H9 (cell line): ENCODE measurements at regions not wholly inside any gene's neighbourhood (a gene's known extent, or its start where the extent isn't known, plus 50 kb on each side); places are given as distances from the start of the nearest gene placed in this dataset.

Experiments
- DNase-seq: peaks from one replicate; pipeline ENCODE4 v3.0.0-alpha.2; 2017
- H2AFZ ChIP-seq: one replicate; pipeline ENCODE4 v1.6.1; 2013; ENCODE audit warnings: mild to moderate bottlenecking, low read length, control low read depth, moderate library complexity
- H2AK5ac ChIP-seq: 2 replicates; pipeline ENCODE4 v1.6.1; 2013; ENCODE audit warnings: low read length, control low read depth, mixed read lengths; ENCODE audit not compliant: insufficient read length
- H2BK120ac ChIP-seq: one replicate; pipeline ENCODE4 v1.6.1; 2013; ENCODE audit warnings: low read depth, mild to moderate bottlenecking, low read length, control low read depth, inconsistent platforms; ENCODE audit not compliant: poor library complexity, severe bottlenecking
- H2BK12ac ChIP-seq: 2 replicates; pipeline ENCODE4 v1.6.1; 2013; ENCODE audit warnings: low read length, control low read depth, mixed read lengths, low read depth; ENCODE audit not compliant: insufficient read length
- H2BK15ac ChIP-seq: 2 replicates; pipeline ENCODE4 v1.6.1; 2013; ENCODE audit warnings: low read depth, low read length, control low read depth
- H2BK20ac ChIP-seq: one replicate; pipeline ENCODE4 v1.6.1; 2013; ENCODE audit warnings: low read depth, mild to moderate bottlenecking, low read length, control low read depth, inconsistent platforms; ENCODE audit not compliant: poor library complexity, severe bottlenecking
- H2BK5ac ChIP-seq: 2 replicates; pipeline ENCODE4 v1.6.1; 2013; ENCODE audit warnings: low read length, control low read depth, mixed read lengths; ENCODE audit not compliant: insufficient read length
- H3K14ac ChIP-seq: 2 replicates; pipeline ENCODE4 v1.6.1; 2013; ENCODE audit warnings: low read length, control low read depth; ENCODE audit not compliant: insufficient read depth
- H3K18ac ChIP-seq: 2 replicates; pipeline ENCODE4 v1.6.1; 2013; ENCODE audit warnings: low read depth, mild to moderate bottlenecking, mixed read lengths, low read length, control low read depth; ENCODE audit not compliant: insufficient read length
- H3K23ac ChIP-seq: 2 replicates; pipeline ENCODE4 v1.6.1; 2013; ENCODE audit warnings: low read length, control low read depth, mixed read lengths, low read depth; ENCODE audit not compliant: insufficient read length
- H3K23me2 ChIP-seq: 2 replicates; pipeline ENCODE4 v1.6.1; 2013; ENCODE audit warnings: low read depth, mild to moderate bottlenecking, mixed read lengths, low read length, control low read depth; ENCODE audit not compliant: insufficient read length, poor library complexity, severe bottlenecking
- H3K27ac ChIP-seq: 2 replicates; pipeline ENCODE4 v1.5.1; 2013; ENCODE audit warnings: low read length, control low read depth, mixed read lengths, low read depth; ENCODE audit not compliant: insufficient read length
- H3K27me3 ChIP-seq: 2 replicates; pipeline ENCODE4 v1.6.1; 2013; ENCODE audit warnings: low read length, control low read depth, inconsistent platforms; ENCODE audit not compliant: insufficient read depth
- H3K4ac ChIP-seq: 2 replicates; pipeline ENCODE4 v1.6.1; 2013; ENCODE audit warnings: low read depth, mild to moderate bottlenecking, control low read depth, inconsistent platforms, low read length, moderate library complexity
- H3K4me1 ChIP-seq: 2 replicates; pipeline ENCODE4 v1.6.1; 2013; ENCODE audit warnings: low read length, control low read depth, inconsistent platforms; ENCODE audit not compliant: insufficient read depth
- H3K4me2 ChIP-seq: 2 replicates; pipeline ENCODE4 v1.6.1; 2013; ENCODE audit warnings: low read length, control low read depth, mixed read lengths; ENCODE audit not compliant: insufficient read length, insufficient read depth
- H3K56ac ChIP-seq: 2 replicates; pipeline ENCODE4 v1.6.1; 2013; ENCODE audit warnings: low read depth, mild to moderate bottlenecking, mixed read lengths, low read length, control low read depth; ENCODE audit not compliant: insufficient read length
- H3K79me1 ChIP-seq: 2 replicates; pipeline ENCODE4 v1.6.1; 2013; ENCODE audit warnings: low read depth, mild to moderate bottlenecking, moderate library complexity, low read length, control low read depth, inconsistent platforms; ENCODE audit not compliant: insufficient read depth, poor library complexity, severe bottlenecking
- H3K79me2 ChIP-seq: 2 replicates; pipeline ENCODE4 v1.6.1; 2013; ENCODE audit warnings: low read length, control low read depth, inconsistent platforms; ENCODE audit not compliant: insufficient read depth
- H3K9ac ChIP-seq: 2 replicates; pipeline ENCODE4 v1.6.1; 2013; ENCODE audit warnings: low read length, control low read depth, mixed read lengths; ENCODE audit not compliant: insufficient read length; ENCODE audit errors: extremely low read depth
- H3K9me3 ChIP-seq: one replicate; pipeline ENCODE4 v1.6.1; 2013; ENCODE audit warnings: low read depth, low read length, inconsistent platforms; ENCODE audit not compliant: control insufficient read depth
- H3T11ph ChIP-seq: one replicate; pipeline ENCODE4 v1.6.1; 2013; ENCODE audit warnings: mild to moderate bottlenecking, low read length, control low read depth, inconsistent platforms
- H4K20me1 ChIP-seq: one replicate; pipeline ENCODE4 v1.6.1; 2013; ENCODE audit not compliant: control insufficient read depth, insufficient read length, insufficient read depth
- H4K5ac ChIP-seq: 2 replicates; pipeline ENCODE4 v1.6.1; 2013; ENCODE audit warnings: low read depth, mild to moderate bottlenecking, mixed read lengths, low read length, control low read depth; ENCODE audit not compliant: insufficient read length
- H4K8ac ChIP-seq: replicated peaks from 2 replicates; pipeline ENCODE4 v1.6.1; 2013; ENCODE audit warnings: low read length, control low read depth, mixed read lengths, low read depth; ENCODE audit not compliant: insufficient read length
- H4K91ac ChIP-seq: 2 replicates; pipeline ENCODE4 v1.6.1; 2013; ENCODE audit warnings: low read depth, mild to moderate bottlenecking, moderate library complexity, mixed read lengths, low read length, control low read depth; ENCODE audit not compliant: insufficient read length
- H3K27ac Mint-ChIP-seq, 3 experiments: 2 replicates in 2 of 3; 3 replicates in 1 of 3; pipeline ENCODE4 v1.8.0; 2020 to 2021; ENCODE audit warnings: mixed read lengths in 3 of 3, mild to moderate bottlenecking in 1 of 3, moderate library complexity in 1 of 3
- H3K27me3 Mint-ChIP-seq: 2 replicates; pipeline ENCODE4 v1.8.0; 2021; ENCODE audit warnings: low read depth, mild to moderate bottlenecking, moderate library complexity, mixed read lengths
- H3K36me3 Mint-ChIP-seq, 3 experiments: 2 replicates in 2 of 3; 3 replicates in 1 of 3; pipeline ENCODE4 v1.8.0; 2020 to 2021; ENCODE audit warnings: low read depth in 3 of 3, mixed read lengths in 3 of 3; ENCODE audit not compliant: insufficient read depth in 1 of 3
- H3K4me1 Mint-ChIP-seq, 2 experiments: 2 replicates each; pipeline ENCODE4 v1.8.0; 2020; ENCODE audit warnings: mixed read lengths in 2 of 2
- H3K4me3 Mint-ChIP-seq, 2 experiments: 2 replicates in 1 of 2; 3 replicates in 1 of 2; pipeline ENCODE4 v1.8.0; 2020 to 2021; ENCODE audit warnings: mild to moderate bottlenecking in 2 of 2, mixed read lengths in 2 of 2, moderate library complexity in 1 of 2
- H3K9me3 Mint-ChIP-seq, 2 experiments: 2 replicates in 1 of 2; 3 replicates in 1 of 2; pipeline ENCODE4 v1.8.0; 2020; ENCODE audit warnings: mild to moderate bottlenecking in 2 of 2, mixed read lengths in 2 of 2, moderate library complexity in 1 of 2
- CTCF ChIP-seq: fragments of 200-600 bp; sonication (generic); conservative IDR thresholded peaks from 3 replicates; pipeline ENCODE4 v1.8.0; 2021; ENCODE audit warnings: antibody characterized with exemption, mild to moderate bottlenecking
- WGBS: extraction: QIAGEN DNeasy Blood & Tissue Kit; methylation state at CpG from one replicate; pipeline ENCODE4 v1.1.7; 2013; ENCODE audit warnings: missing lambda C conversion rate, low lambda C conversion rate, mixed read lengths; ENCODE audit not compliant: insufficient read length; ENCODE audit errors: extremely low coverage; 5-methylcytosine and 5-hydroxymethylcytosine counted together

DNA sequence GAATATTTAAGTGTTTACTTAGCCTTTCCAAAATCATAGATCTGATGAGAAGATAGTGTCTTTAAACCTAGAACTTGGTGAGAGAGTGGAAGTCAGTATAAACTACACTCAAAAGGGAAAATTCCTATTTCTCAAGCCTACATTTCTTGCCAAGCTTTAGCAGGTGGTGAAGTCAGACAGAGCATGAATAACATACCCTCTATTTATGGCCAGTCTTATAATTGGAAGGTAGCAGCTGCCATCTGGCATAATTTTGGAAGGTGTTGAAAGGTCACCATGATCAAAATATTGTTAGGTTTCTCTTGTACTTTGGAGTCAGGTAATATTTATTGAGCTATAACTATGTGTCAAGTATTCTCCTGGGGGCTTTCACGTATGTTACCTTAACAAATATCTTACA lies 729.3 kb upstream of the KIF2B start:
- H3K56ac ChIP-seq: no peak overlapping the region
- H3K79me2 ChIP-seq: no peaks in the 10 kb centered on the region
- H2BK20ac ChIP-seq: no peak overlapping the region
- H3K9me3 ChIP-seq: no peaks in the 10 kb centered on the region
- no peak overlapping the region for H2BK120ac ChIP-seq
- no peak overlapping the region for H3K14ac ChIP-seq
- H4K20me1 ChIP-seq: no peaks in the 10 kb centered on the region
- H2BK15ac ChIP-seq: no peak overlapping the region
- H3K4ac ChIP-seq: no peak overlapping the region
- no peak for TF ChIP-seq CTCF
- H3K18ac ChIP-seq: no peak overlapping the region
- Mint-ChIP-seq H3K27ac (no peak overlapping the region), H3K27me3 (no peaks in the 10 kb centered on the region), H3K9me3 (peaks cover 5 to 6% of the 10 kb centered on the region in 2 experiments; a peak in 3 of 5 replicates), H3K36me3 (peaks cover 0 to 6% (median 2%) of the 10 kb centered on the region in 3 experiments; a peak in 3 of 7 replicates), H3K4me3 (no peak overlapping the region), H3K4me1 (peaks cover 3 to 10% of the 10 kb centered on the region in 2 experiments; a peak in 3 of 4 replicates)
- no peak overlapping the region for H4K5ac ChIP-seq
- H3K27me3 ChIP-seq: no peaks in the 10 kb centered on the region
- H2BK12ac ChIP-seq: no peak overlapping the region
- H2AFZ ChIP-seq: no peak overlapping the region
- no peak overlapping the region for H3K9ac ChIP-seq
- H3K27ac ChIP-seq: no peak overlapping the region
- no peak overlapping the region for H2BK5ac ChIP-seq
- H3K79me1 ChIP-seq: no peaks in the 10 kb centered on the region
- DNase-seq: no peak
- no peak overlapping the region for H4K91ac ChIP-seq
- no peak overlapping the region for H3T11ph ChIP-seq
- WGBS: no CpG with 5 or more reads among the region's 1 CpG
- H3K4me1 ChIP-seq: no peaks in the 10 kb centered on the region; the same call in 1 of the 2 replicates
- H3K23me2 ChIP-seq: no peaks in the 10 kb centered on the region
- H4K8ac ChIP-seq: no peak overlapping the region
- H3K23ac ChIP-seq: no peak overlapping the region
- H3K4me2 ChIP-seq: no peak overlapping the region
- H2AK5ac ChIP-seq: no peak overlapping the region
